Panc1 (cell line): ENCODE measurements at regions not wholly inside any gene's neighbourhood (a gene's known extent, or its start where the extent isn't known, plus 50 kb on each side); places are given as distances from the start of the nearest gene placed in this dataset.

Source experiments
- CTCF ChIP-seq: fragments of 450-650 bp; IDR thresholded peaks from 2 replicates; pipeline ENCODE4 v1.5.1; 2017; ENCODE audit warnings: mild to moderate bottlenecking
- POLR2AphosphoS5 ChIP-seq: IDR thresholded peaks from 2 replicates; pipeline ENCODE4 v1.6.1; 2012; ENCODE audit warnings: mild to moderate bottlenecking, low read depth, low read length, moderate library complexity
- REST ChIP-seq, 2 experiments: IDR thresholded peaks; 2 replicates each; pipeline ENCODE4 v1.6.1; 2011 to 2012; ENCODE audit warnings: low read depth in 2 of 2, control low read depth in 1 of 2, low read length in 1 of 2, mild to moderate bottlenecking in 1 of 2, moderate library complexity in 1 of 2; ENCODE audit not compliant: insufficient read depth in 1 of 2

- TF ChIP-seq CTCF (no peak), POLR2AphosphoS5 (no peak), REST (IDR thresholded peaks at IDR 0.05; ENCODE audit: insufficient read depth in 1 of 2, low read depth in 2 of 2, low read length in 1 of 2) (no peak)
These were observed 128.7 kb downstream of the CRYAA start for GRCh38 chr21:43297391-43297981.
